ENCODE measurements at regions not wholly inside any gene's neighbourhood (a gene's known extent, or its start where the extent isn't known, plus 50 kb on each side); places are given as distances from the start of the nearest gene placed in this dataset.
A peak's percentile ranks its signal among the peaks of the same experiment; 100 is the strongest.

DNA sequence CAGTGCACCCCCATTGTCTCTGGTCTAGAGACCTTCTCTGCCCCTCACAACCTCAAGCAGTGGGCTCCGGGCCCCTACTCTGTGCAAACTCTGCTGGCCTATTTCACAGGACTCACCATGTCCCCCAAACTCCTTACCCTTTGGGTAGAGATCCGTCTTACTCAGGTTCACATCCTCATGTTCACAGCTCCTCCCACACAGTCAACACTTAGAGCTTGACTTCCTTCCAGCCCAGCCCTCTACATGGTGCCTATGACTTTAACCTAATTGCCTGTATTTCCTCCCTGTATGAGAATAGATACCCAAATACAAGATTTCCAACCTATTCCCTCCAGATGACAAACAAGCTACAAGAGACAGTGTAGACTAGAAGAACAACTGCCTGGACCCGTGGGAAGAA, 528.6 kb upstream of the JARID2 start:
- Histone ChIP-seq H3K27ac (ENCODE audit: low read depth in 1 of 2, low read length in 1 of 2) (no peak overlapping the region), H3K27me3 (ENCODE audit: control insufficient read depth in 3 of 3, insufficient read depth in 3 of 3, low read length in 2 of 3) (no peaks in the 10 kb centered on the region), H3K9ac (ENCODE audit: insufficient read depth in 1 of 2, low read length in 2 of 2) (no peak overlapping the region), H3K36me3 (ENCODE audit: control insufficient read depth in 4 of 4, insufficient read depth in 4 of 4, low read length in 4 of 4) (no peaks in the 10 kb centered on the region), H3K9me3 (ENCODE audit: control insufficient read depth in 4 of 4, insufficient read depth in 3 of 4, low read length in 3 of 4) (no peaks in the 10 kb centered on the region), H3K4me3 (no peak overlapping the region), H3K4me1 (ENCODE audit: control insufficient read depth in 5 of 5, insufficient read depth in 5 of 5, low read length in 5 of 5) (peaks cover 5 to 25% (median 12%) of the 10 kb centered on the region in 5 donors)
- DNase-seq: no peak
- no peak for ATAC-seq (ENCODE audit: insufficient read depth, low FRiP score)
- TF ChIP-seq, protein P1, sequence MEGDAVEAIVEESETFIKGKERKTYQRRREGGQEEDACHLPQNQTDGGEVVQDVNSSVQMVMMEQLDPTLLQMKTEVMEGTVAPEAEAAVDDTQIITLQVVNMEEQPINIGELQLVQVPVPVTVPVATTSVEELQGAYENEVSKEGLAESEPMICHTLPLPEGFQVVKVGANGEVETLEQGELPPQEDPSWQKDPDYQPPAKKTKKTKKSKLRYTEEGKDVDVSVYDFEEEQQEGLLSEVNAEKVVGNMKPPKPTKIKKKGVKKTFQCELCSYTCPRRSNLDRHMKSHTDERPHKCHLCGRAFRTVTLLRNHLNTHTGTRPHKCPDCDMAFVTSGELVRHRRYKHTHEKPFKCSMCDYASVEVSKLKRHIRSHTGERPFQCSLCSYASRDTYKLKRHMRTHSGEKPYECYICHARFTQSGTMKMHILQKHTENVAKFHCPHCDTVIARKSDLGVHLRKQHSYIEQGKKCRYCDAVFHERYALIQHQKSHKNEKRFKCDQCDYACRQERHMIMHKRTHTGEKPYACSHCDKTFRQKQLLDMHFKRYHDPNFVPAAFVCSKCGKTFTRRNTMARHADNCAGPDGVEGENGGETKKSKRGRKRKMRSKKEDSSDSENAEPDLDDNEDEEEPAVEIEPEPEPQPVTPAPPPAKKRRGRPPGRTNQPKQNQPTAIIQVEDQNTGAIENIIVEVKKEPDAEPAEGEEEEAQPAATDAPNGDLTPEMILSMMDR (IDR thresholded peaks at IDR 0.05; ENCODE audit: control extremely low read depth, extremely low read depth): no peak
- WGBS, 2 donors: 66 to 71% methylated on average over 3 of the region's 3 CpGs

DNA sequence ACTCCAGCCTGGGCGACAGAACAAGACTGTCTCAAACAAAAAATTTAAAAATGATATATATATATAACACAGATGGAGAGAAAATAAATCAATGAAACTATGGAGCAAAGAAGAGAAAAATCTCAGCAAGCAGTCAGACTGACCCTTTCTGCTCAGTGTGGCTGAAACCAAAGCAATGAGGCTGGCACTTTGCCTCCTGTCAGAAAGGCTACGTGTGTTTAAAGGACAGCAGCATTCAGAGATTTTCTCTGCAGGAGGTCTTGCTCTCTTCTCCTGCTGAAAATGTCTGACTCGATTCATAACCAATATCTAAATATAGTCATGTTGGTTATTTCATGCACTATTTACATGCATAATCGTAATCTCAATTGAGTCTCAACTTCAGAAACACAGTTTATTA, 527.0 kb upstream of the JARID2 start:
- H3K27ac ChIP-seq (ENCODE audit: low read depth in 1 of 2, low read length in 1 of 2): no peak overlapping the region
- DNase-seq (peak; percentile 56 to 82 (median 79)), ATAC-seq (ENCODE audit: insufficient read depth, low FRiP score) (no peak)
- 68 to 80% methylated on average over 4 of the region's 4 CpGs for WGBS, 2 donors
- no peaks in the 10 kb centered on the region for H3K9me3 ChIP-seq (ENCODE audit: control insufficient read depth in 4 of 4, insufficient read depth in 3 of 4, low read length in 3 of 4)
- no peaks in the 10 kb centered on the region for H3K36me3 ChIP-seq (ENCODE audit: control insufficient read depth in 4 of 4, insufficient read depth in 4 of 4, low read length in 4 of 4)
- H3K27me3 ChIP-seq (ENCODE audit: control insufficient read depth in 3 of 3, insufficient read depth in 3 of 3, low read length in 2 of 3): no peaks in the 10 kb centered on the region
- TF ChIP-seq, protein P1 (IDR thresholded peaks at IDR 0.05; ENCODE audit: control extremely low read depth, extremely low read depth): no peak
- no peak overlapping the region for H3K4me3 ChIP-seq
- H3K9ac ChIP-seq (ENCODE audit: insufficient read depth in 1 of 2, low read length in 2 of 2): no peak overlapping the region
- peaks cover 5 to 25% (median 9%) of the 10 kb centered on the region in 5 donors for H3K4me1 ChIP-seq (ENCODE audit: control insufficient read depth in 5 of 5, insufficient read depth in 5 of 5, low read length in 5 of 5)

DNA sequence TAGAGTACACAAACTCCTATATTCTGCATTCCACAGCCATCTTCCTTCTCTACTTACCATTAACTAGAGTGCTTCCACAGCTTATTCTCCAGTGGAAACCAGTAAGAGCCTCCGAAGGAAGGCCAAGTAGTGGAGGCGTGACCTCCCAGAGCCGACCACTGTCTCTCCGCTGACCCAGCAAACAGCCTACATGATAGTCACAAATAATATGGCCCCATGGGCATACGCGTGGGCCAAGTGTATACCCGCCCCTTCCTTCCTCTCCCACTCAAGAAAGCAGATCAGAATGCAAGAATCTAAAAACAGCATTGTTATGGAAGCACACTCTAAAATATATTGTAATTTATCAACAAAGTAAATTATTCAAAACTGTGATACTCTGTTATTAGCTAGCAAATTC, 526.6 kb upstream of the JARID2 start:
- Histone ChIP-seq H3K9me3 (ENCODE audit: control insufficient read depth in 4 of 4, insufficient read depth in 3 of 4, low read length in 3 of 4) (no peaks in the 10 kb centered on the region), H3K4me1 (ENCODE audit: control insufficient read depth in 5 of 5, insufficient read depth in 5 of 5, low read length in 5 of 5) (peaks cover 5 to 25% (median 9%) of the 10 kb centered on the region in 5 donors), H3K27ac (ENCODE audit: low read depth in 1 of 2, low read length in 1 of 2) (no peak overlapping the region), H3K4me3 (no peak overlapping the region), H3K27me3 (ENCODE audit: control insufficient read depth in 3 of 3, insufficient read depth in 3 of 3, low read length in 2 of 3) (no peaks in the 10 kb centered on the region), H3K9ac (ENCODE audit: insufficient read depth in 1 of 2, low read length in 2 of 2) (no peak overlapping the region), H3K36me3 (ENCODE audit: control insufficient read depth in 4 of 4, insufficient read depth in 4 of 4, low read length in 4 of 4) (no peaks in the 10 kb centered on the region)
- TF ChIP-seq, protein P1 (IDR thresholded peaks at IDR 0.05; ENCODE audit: control extremely low read depth, extremely low read depth): no peak
- no peak for DNase-seq
- no peak for ATAC-seq (ENCODE audit: insufficient read depth, low FRiP score)
- WGBS, 2 donors: 65 to 70% methylated on average over 7 of the region's 7 CpGs
